Smooth muscle cell of the brain vasculature (primary cell): ENCODE measurements at regions not wholly inside any gene's neighbourhood (a gene's known extent, or its start where the extent isn't known, plus 50 kb on each side); places are given as distances from the start of the nearest gene placed in this dataset.
"Not testable (repeated sequence)": the region's sequence is repeated elsewhere in the genome, so short reads cannot be mapped to it uniquely, and the experiment has no call there.

Experiments
- DNase-seq: peaks from one replicate; pipeline ENCODE4 v3.0.0-alpha.2; 2012; ENCODE audit warnings: low read depth, low spot score

DNA sequence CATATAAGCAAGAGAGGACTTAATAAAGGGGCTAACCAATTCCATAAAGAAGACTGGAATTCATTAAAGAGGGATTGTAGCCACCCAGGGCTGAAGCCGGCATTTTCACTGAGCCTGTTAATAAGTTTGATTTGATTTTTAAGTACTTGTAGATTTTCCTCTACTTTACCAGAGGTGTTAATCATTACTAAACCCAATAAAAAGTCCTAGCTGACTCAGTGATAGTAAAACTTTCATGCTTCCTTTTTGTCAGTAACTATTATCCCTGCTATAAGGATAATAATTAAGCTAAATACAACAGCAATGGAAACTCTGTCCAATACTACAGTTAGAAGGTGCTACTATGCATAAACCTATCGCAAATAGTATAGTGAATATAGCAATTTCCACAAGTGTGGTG lies 260.2 kb downstream of the CEMIP2 start:
- DNase-seq, result not testable (repeated sequence)

DNA sequence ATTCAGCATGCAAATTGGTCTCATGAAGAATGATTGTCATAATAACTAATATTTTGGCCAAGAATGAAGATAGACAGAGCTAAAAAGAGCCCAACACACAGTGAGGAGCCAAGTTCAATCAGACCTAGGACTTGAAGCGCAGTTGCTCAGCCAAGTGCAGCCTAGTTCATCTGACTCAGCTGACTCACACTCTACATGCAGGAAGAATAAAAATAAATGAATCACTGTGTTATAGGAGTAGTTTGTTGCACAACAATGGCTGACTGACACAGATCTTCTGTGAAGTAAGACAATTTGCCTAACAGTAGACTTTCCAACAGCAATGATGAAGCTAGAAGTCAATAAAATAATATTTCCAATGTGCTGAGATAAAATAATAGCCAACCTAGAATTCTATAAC lies 261.5 kb downstream of the CEMIP2 start:
- no peak for DNase-seq

DNA sequence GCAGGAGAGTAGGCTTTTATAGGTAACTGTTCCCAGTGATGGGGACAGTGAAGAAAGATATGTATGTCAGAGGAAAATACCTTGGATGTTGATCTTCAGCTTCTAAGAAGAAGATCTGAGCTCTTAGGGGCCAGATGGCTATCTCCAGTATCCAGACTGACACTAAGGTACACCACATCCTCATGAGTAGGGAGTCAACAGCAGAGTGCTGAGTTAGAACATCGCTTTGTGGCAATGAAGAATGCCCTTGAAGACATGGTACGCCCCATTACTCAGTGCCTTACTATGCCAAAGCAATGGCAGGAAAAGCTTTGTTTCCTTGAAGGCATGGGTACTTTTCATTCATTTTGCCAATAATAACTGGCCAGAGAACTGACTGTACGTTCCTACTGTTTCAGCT lies 263.7 kb downstream of the CEMIP2 start:
- DNase-seq, result no peak

DNA sequence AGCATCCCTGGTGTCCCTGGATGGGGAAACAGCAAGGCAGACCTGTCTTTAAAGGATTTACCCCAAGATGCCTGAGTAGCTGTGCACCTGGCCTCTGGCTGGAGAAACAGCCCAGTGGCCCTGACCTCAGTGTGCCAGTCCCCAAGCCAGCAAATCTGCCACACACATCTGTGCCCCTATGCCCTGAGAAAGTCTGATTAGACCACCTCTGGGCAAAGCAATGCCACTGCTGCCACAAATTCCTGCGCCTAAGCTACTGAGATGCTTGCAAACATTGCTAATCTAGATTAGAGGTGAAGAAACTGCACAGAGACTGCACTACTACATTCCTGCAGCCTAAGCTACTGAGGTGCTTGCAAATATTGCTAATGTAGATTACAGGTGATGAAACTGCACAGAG lies 269.6 kb downstream of the CEMIP2 start:
- no peak for DNase-seq

DNA sequence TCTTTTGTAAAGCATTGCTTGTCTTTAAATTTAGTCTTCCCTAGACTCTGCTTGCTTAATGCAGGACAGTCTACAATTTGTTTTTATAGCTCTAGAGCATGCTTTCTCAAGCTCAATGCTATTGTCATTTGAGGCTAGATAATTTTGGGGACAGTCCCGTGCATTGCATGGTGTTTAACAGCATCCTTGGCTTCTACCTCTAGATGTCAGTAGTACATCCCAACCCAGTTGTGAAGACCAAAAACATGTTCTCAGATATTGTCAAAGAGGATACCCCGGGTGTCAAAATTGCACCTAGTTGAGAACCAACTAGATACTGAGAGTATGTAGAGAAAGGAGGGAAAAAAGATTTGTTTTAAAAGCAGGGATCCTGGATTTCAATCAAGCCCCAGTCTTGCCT lies 277.5 kb downstream of the CEMIP2 start:
- no peak for DNase-seq

DNA sequence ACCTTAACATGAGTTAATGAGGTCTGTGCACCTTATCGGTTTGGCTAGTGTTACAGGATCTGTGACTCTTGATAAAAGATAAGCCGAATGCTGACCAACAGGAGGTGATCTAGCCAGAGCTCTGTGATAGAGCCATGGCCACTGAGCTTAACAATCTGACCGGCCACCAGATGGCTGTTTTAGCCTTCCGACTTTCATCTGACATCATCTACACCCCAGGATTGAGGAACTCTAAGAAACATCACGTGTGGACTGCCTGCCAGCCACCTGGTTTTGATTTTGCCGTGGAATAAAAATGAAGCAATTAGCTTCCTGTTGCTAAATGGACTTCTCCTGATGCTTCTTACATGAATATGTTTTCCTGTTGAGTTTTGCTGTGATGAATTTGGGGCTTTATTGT lies 281.3 kb downstream of the CEMIP2 start:
- DNase-seq, result no peak

DNA sequence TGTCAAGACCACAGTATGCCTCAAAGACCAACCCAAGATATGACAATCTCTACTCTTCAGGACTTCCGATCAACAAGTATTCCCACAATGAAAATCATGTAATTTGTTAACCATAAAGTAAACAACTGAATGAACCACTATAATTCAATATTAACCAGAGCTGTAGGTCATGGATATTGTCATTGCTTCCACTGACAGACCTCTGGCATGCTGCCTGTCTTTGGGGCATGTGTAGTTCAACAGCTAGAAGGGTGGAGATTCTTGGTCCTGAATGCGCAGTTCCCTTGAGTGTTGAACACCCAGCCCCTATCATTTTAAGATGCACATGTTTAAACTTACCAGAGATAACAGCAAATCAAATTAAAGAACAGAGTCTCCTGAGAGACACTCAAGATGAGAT lies 283.0 kb downstream of the CEMIP2 start:
- DNase-seq, result no peak

DNA sequence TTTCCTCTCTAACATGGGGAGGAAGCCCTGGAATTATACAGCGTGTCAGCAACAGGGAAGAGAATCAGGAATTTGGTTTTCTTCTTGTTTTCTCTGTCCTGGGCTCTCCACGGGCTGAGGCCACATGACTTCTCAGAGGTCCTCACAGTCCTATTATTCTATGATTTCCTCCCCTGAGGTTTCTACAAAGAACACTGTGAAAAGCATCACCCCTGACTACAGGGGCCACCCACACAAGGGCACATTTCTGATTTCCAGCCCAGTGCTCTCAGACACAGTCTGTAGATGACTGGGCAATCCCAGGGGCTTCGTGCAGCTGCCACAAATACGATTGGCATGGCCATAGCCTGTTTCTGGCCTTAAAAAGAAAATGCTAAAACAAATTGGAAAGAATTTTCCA lies 284.9 kb downstream of the CEMIP2 start:
- DNase-seq, result no peak

DNA sequence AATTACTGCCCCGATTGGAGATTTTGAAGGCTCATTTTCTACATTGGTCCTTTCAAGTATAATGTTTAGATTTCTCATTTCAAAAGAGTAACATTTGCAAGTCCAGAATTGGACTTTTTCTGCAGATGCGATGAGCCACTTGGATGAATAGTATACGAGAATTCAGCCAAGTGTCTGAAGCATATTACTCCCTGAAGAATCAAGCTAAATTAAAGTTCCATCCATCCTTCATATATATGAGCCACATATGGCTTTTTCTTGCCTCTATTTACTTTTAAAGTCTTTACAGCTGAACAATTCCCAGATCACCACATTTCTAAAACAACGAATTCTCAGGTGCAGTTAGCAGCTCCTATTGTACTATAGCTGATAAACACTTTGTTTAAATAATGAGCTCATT lies 288.7 kb downstream of the CEMIP2 start:
- no peak for DNase-seq

DNA sequence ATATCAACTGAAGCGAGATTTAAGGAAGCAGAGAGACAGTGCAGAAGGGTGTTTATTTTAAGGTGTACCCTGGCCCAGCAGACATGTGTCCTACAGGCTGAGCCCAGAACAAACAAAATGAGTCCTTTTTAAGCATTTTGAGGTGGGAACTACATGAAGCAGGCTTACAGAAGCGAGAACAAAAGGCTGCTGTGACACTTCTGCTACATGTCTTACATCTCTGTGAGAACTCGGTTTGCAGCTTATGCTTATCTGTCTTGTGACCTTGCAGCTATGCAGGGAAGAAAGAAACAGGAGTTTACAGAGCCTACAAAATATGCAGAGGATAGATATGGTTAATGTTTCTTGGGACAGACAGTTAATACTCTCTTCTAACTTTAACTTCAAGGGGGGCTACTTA lies 295.9 kb downstream of the CEMIP2 start:
- no peak for DNase-seq

DNA sequence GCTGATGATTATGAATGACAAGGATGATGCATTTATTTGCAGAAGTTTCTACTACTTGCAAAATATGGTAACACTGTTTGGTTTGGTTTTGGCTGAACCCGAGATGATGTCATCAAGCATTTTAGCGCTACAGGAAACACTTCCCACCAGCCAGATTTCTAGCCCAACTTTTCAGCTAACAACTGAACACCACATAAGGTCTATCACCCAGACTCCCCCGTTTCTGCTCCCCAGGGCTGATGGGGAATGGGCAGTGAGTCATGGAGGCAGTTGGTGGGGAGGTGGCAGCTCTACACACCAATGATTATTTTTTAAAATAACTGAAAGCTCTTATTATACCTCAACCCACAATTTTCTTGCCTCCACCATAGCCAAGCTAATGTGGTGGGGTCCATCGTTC lies 302.9 kb downstream of the CEMIP2 start:
- no peak for DNase-seq

DNA sequence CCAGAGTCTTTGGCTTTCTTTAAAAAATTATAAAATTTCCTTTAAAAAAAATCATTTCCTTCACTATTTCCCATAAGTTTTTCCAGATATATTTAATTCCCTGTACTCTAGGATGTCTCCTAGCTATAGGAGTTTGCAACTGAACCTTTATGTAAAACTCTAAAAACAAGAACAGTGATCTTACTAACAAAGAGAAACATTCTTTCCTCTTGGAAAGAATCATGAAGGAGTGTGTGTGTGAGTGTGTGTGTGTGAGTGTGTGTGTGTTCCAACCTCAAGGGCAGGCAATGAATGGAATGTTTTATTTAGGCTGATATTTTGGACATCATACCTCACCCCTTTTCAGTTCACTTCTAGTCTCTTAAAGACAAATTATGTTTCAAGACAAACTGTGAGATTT lies 309.2 kb downstream of the CEMIP2 start:
- no peak for DNase-seq

DNA sequence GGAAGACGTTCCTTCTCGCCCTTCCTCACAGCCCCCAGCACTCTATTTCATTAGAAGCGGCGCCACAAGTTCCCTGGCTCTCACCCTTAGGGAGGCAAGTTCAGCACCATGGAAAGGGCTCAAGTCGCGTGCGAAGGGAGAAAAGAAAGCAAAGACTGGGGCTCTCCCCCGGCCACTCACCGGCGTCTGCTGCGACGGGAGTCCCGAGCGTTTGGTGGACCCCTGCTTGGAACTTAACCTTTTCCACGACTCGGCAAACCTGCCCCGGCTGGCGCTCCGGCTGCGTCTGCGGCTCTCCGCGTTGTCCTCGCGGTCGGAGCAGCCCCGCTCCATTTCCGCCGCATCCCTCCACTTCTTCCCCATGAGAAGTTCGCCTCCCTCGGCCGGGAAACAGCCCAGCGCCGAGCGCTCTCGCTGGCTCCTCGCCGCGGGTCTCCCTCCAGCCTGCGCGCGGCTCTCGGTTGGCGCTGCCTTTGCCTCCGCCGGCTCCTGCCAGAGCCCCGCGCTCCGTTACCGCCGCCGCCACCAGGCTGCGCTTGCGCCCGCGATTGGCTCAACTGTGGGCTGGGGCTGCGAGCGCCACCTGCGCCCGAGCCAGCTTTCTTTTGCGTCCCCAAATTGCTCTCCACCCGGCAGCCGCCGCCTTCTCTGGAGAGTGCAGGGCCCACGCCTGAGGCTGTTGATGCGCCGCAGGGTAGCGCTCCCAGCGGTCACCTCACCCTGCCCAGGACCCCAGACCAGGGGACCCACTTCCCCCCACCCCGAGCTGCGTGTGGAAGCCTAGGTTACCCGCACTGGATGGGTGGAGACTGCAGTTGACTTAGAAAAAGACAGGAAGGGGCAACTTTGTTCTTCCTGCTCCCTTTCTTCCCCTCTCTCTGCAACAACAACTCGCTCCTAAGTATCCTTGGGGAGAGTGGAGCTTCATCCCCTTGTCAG lies 321.6 kb downstream of the CEMIP2 start:
- peak; percentile 12 for DNase-seq

DNA sequence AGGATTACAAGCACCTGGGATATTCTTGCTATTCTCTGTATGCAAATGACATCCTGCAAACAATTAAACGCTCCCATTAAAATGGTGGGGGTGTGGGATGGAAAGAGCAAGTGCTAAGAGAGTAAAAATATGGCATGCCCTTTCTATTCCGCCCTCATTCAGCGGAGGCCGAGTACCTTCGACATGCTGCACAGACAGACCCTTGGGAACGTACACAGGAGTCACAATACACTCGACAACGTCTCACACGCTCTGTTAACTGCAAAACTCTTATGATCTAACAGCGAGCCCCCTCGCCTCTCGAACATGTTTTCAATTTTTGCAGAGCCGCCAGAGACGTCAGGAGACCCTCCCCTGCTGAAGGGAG lies 322.2 kb downstream of the CEMIP2 start:
- DNase-seq, result no peak

DNA sequence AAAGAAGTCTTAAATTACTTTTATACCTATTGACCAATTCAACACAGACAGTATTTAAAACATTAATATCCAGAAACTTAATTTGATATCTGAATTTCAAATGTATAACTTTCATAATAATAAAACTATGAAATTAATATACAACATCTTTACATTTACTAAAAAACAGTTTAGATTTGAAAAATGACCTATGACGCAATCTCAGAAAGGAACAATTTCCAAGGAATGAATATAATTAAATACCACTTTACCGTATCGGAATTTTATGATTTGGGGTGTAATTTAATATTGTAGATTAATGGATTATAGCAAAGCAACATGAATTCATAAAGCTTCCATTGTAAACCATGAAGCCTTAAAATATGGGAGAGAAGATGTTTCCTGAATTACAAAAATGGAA lies 321.5 kb upstream of the TRPM3 start:
- no peak for DNase-seq

DNA sequence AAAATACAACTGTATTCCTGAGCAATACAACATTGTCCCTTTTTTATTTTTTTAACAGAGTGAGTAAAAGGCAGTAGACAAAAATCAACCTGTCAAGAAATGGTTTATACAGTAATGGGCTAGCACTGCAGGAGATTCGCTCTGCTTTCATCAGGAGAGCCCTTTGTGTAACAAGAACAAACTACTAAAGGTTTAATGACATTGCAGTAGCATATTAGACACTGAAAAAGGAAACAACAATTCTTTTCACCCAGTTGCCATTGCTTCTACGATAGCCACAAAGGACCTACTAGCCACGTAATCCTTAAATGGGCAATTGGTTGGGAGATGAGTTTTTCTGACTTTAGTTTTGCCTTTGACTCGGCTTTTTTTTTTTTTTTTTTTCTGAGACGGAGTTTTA lies 319.8 kb upstream of the TRPM3 start:
- DNase-seq, result no peak

DNA sequence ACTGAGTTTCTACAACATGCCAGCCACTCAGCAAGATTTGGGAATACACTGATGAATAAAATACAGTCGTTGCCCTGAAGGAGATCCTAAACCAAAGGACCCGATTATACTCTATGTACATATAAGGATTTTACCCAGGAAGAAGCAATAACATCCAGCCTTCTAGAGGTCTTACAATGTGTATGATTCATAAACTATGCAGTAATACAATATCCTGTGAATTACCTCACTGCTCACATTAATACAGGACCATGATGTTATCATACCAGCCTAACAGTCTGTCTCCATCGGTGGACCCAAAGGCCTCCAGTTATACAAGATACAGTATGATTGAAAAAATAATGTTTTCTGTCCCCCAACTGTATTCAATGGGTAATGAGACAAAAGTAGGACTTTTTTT lies 310.5 kb upstream of the TRPM3 start:
- no peak for DNase-seq

DNA sequence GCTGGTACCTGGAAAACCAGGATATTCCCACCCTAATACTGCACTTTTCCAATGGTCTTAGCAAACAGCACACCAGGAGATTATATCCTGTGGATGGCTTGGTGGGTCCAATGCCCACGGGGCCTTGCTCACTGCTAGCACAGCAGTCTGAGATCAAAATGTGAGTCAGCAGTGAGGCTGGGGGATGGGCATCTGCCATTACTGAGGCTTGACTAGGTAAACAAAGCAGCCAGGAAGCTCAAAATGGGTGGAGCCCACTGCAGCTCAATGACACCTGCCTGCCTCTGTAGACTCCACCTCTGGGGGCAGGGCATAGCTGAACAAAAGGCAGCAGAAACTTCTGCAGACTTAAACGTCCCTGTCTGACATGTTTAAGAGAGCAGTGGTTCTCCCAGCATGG lies 285.9 kb upstream of the TRPM3 start:
- not testable (repeated sequence) for DNase-seq

DNA sequence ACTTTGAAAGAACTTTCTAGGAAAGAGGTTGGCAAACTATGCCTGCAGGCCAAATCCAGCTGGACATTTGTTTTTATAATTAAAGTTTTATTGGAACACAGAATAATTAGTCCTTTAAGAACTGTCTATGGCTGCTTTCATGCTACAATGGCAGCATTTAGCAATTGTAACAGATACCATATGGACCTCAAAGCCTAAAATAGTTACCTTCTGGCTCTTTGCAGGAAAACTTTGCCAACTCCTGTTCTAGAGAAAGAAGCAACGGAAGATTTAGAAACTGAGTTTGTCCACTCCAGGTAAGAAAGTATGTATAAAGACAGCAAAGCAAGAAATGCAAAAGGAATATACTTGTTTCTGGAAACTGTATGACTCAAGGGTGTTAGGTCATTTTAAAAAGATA lies 281.7 kb upstream of the TRPM3 start:
- DNase-seq, result no peak

DNA sequence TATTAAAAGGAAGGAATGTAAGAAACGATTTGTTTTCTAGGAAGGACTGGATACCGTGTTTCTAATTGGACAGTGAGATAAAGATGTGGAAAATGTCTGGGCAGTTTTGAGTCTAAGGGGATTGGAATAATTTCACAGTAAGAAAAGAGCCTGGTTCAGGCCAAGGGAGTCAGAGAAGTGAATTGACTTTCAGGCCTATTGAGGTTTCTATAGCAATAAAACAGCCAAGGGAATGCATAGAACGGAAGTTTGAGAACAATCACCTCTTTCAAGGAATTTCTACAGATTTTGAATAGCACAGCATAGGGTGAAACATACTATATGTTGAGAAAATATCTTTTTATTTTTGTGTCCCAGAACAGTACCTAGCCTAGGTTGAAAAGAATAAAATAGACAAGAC lies 271.6 kb upstream of the TRPM3 start:
- DNase-seq, result no peak

DNA sequence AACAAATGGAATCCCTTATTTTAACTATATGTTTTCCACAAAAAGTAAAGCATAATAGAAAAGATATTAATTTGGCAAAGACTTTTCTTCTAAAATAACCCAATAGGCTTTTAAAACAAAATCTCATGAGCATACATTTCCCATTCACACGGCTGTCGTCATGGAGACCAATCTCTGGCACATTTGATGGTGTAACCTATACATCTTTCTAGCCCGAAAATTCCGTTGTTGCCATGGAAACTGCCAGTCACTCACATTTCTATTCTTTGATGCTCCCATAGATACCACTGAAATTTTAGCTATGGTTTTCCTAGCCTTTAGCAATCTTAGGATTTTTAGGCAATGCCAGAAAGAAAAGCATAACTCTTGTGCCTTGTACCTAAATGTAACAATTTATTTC lies 262.9 kb upstream of the TRPM3 start:
- no peak for DNase-seq

DNA sequence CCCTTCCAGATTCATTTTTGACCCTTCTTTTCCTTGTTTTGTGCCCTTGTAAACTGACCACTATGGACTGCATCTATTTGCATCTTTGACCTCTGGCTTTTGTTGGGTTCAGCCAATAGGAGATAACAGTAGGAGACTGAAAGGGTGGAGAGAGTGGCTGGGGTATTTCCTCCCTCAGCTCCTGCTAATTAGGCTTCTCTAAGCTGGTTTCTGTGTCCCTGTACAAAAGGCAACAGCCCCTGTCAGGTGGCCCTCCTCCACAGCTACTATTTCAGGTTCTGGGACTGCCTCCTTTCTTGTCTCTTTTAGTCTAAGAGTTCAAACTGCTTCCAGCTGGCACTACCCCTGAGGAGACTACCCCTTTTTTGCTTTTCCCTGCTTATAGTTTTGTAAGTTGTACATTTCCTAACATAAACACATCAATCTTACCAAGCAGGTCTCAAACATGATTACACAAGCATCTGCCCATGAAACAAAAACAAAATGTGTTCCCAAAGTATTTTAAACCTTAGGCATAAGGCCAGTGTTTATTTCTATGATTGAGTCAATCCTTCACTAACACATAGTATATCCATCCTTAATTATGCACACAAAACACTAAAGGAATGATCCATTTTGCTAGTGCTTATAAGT lies 262.0 kb upstream of the TRPM3 start:
- DNase-seq, result no peak

DNA sequence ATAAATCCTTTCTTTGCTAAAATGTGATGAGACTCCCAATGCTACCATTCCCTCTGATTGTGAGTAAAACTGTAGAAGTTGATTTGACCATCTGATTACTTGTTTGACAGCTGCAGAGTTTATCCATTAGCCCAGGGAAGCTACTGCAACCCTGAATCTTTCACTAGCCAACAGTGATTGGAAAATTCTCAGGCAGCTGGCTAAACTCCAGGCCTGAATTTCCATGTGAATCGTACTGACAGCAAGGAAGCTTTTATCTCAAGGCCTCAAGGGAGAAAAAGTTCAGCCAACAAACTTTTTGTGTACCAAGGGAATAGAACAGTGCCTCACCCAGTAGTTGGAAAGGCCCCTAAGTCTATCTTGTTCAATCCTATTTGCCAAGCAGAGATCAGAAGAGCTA lies 246.7 kb upstream of the TRPM3 start:
- no peak for DNase-seq
